Breast epithelium (tissue), 4 donors: ENCODE measurements at regions not wholly inside any gene's neighbourhood (a gene's known extent, or its start where the extent isn't known, plus 50 kb on each side); places are given as distances from the start of the nearest gene placed in this dataset.

Experiments
- DNase-seq, 2 donors: peaks; one replicate each; pipeline ENCODE4 v3.0.0-alpha.2; 2019; ENCODE audit warnings: low spot score in 2 of 2
- H3K27ac ChIP-seq, 2 donors: fragments of 200-600 bp; sonication (generic) in 1 of 2; one replicate each; pipeline ENCODE4 v1.5.1; 2016 to 2019; ENCODE audit warnings: mild to moderate bottlenecking in 1 of 2
- H3K27me3 ChIP-seq, 2 donors: fragments of 200-600 bp; sonication (generic) in 1 of 2; one replicate each; pipeline versions ENCODE4 v1.5.1 to v1.6.0; 2017 to 2019; ENCODE audit warnings: control low read depth in 1 of 2, mild to moderate bottlenecking in 1 of 2
- H3K36me3 ChIP-seq: fragments of 200-600 bp; one replicate; pipeline ENCODE4 v1.5.1; 2019
- H3K4me1 ChIP-seq, 2 donors: fragments of 200-600 bp; sonication (generic); one replicate each; pipeline ENCODE4 v1.5.1; 2016 to 2019; ENCODE audit warnings: control low read depth in 1 of 2
- H3K4me3 ChIP-seq, 3 donors: fragments of 200-600 bp; sonication (generic); 1 replicate in 2 of 3; 2 replicates in 1 of 3; pipeline ENCODE4 v1.5.1; 2016 to 2019; ENCODE audit warnings: mild to moderate bottlenecking in 3 of 3, moderate library complexity in 2 of 3
- H3K9me3 ChIP-seq, 2 donors: fragments of 200-600 bp; sonication (generic) in 1 of 2; one replicate each; pipeline ENCODE4 v1.5.1; 2016 to 2019; ENCODE audit warnings: control low read depth in 1 of 2
- POLR2A ChIP-seq: fragments of 450-650 bp; IDR thresholded peaks from one replicate; pipeline ENCODE4 v1.6.1; 2016; ENCODE audit warnings: antibody characterized with exemption, mild to moderate bottlenecking, moderate library complexity
- POLR2AphosphoS5 ChIP-seq, 3 donors: sonication (generic); formaldehyde crosslinking; IDR thresholded peaks; one replicate each; pipeline ENCODE4 v1.6.1; 2017; ENCODE audit warnings: antibody characterized with exemption in 3 of 3
- intact Hi-C: fragments of 100-400 bp; cut with DNase I; formaldehyde crosslinking; loops from one replicate; pipeline ENCODE4 v1.15.1; 2023; ENCODE audit warnings: low total_unique reads
- TF ChIP-seq, protein P1 (sequence below), 3 donors: fragments of 450-650 bp; IDR thresholded peaks; one replicate each; pipeline ENCODE4 v1.5.1; 2016 to 2017; ENCODE audit warnings: antibody characterized with exemption in 3 of 3, mild to moderate bottlenecking in 3 of 3, moderate library complexity in 3 of 3

DNA sequence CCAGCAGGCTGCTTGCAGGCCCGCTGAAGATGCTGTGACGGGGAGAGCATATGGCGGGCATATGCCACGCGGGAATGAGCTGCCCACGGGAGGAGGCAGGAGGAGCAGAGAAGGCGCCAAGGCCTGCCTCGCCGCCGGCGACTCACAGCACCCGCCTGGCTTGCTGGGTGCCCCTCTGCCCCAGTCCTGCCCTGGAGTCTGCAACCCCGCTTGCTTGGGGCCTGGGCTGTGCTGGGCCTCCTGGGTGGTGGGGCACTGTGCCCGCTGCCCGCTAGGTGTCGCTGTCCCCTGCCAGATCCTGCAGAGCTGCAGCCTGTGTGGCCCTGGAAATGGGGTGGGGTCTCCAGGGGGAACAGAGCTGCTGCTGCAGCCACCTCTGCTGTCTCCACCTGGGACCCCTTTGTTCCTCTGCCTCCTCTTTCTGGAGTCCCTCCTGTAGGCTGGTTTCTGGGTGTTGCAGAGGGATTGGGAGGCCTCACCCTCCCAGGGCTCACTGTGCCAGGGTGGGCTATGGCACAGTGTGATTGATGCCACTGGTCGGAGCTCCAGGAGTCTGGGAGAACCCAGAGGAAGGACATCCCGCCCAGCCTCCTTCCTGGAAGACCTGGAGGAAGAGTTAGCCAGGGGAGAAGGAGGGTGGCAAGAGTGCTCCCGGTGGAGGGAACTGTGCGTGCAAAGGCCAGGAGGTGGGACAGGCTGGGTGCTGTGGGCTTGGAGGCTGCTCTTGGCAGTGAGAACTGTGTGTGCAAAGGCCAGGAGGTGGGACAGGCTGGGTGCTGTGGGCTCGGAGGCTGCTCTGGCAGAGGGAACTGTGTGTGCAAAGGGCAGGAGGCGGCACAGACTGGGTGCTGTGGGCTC is 141.0 kb upstream of the CIBAR2 start:
- TF ChIP-seq, protein P1, sequence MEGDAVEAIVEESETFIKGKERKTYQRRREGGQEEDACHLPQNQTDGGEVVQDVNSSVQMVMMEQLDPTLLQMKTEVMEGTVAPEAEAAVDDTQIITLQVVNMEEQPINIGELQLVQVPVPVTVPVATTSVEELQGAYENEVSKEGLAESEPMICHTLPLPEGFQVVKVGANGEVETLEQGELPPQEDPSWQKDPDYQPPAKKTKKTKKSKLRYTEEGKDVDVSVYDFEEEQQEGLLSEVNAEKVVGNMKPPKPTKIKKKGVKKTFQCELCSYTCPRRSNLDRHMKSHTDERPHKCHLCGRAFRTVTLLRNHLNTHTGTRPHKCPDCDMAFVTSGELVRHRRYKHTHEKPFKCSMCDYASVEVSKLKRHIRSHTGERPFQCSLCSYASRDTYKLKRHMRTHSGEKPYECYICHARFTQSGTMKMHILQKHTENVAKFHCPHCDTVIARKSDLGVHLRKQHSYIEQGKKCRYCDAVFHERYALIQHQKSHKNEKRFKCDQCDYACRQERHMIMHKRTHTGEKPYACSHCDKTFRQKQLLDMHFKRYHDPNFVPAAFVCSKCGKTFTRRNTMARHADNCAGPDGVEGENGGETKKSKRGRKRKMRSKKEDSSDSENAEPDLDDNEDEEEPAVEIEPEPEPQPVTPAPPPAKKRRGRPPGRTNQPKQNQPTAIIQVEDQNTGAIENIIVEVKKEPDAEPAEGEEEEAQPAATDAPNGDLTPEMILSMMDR (IDR thresholded peaks at IDR 0.05), result peak; percentile 61 to 77 (median 67)
- TF ChIP-seq POLR2AphosphoS5 (IDR thresholded peaks at IDR 0.05), result no peak
- Histone ChIP-seq H3K36me3 (no peaks in the 10 kb centered on the region), H3K9me3 (no peaks in the 10 kb centered on the region), H3K27ac (no peak overlapping the region), H3K27me3 (no peaks in the 10 kb centered on the region), H3K4me1 (no peaks in the 10 kb centered on the region), H3K4me3 (no peak overlapping the region)
- no peak for DNase-seq
- intact Hi-C loops, result no loop called here

DNA sequence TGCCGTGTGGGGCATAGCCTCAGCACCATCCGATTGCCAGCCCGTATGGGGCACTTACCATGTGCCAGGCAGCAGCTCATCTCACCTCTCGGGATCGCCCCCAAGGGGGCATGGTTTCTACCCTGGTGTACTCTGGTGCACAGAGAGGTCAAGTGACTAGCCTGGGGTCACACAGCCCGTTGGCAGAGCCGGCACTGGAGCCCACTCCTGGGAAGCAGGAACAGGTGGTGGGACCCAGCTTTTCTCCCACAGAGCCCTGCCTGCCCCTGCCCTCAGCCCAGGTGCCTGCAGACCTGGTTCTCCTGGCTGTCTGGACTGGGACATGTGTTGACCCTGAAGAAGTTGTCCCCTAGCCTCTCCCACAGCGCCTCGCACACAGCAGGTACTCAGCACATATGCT is 141.8 kb upstream of the CIBAR2 start:
- TF ChIP-seq POLR2AphosphoS5 (IDR thresholded peaks at IDR 0.05), result no peak
- H3K27me3 ChIP-seq, result no peaks in the 10 kb centered on the region
- H3K4me3 ChIP-seq, result no peak overlapping the region
- intact Hi-C loops, result no loop called here
- H3K9me3 ChIP-seq, result no peaks in the 10 kb centered on the region
- no peaks in the 10 kb centered on the region for H3K4me1 ChIP-seq
- H3K36me3 ChIP-seq, result no peaks in the 10 kb centered on the region
- DNase-seq, result no peak
- H3K27ac ChIP-seq, result no peak overlapping the region

GRCh38 chr16:85254921-85255320 is 142.6 kb upstream of the CIBAR2 start:
- H3K27ac ChIP-seq, result no peak overlapping the region
- TF ChIP-seq, protein P1 (IDR thresholded peaks at IDR 0.05), result no peak
- no peak for TF ChIP-seq POLR2AphosphoS5 (IDR thresholded peaks at IDR 0.05)
- no peak for TF ChIP-seq POLR2A
- no peaks in the 10 kb centered on the region for H3K27me3 ChIP-seq
- no peaks in the 10 kb centered on the region for H3K9me3 ChIP-seq
- H3K4me3 ChIP-seq, result no peak overlapping the region
- intact Hi-C loops, result no loop called here
- no peaks in the 10 kb centered on the region for H3K36me3 ChIP-seq
- no peaks in the 10 kb centered on the region for H3K4me1 ChIP-seq
- no peak for DNase-seq

GRCh38 chr16:85255777-85256176 is 143.5 kb upstream of the CIBAR2 start:
- no peaks in the 10 kb centered on the region for H3K36me3 ChIP-seq
- no peaks in the 10 kb centered on the region for H3K4me1 ChIP-seq
- intact Hi-C loops, result no loop called here
- TF ChIP-seq, protein P1 (IDR thresholded peaks at IDR 0.05), result no peak
- TF ChIP-seq POLR2AphosphoS5 (IDR thresholded peaks at IDR 0.05) (no peak), POLR2A (no peak)
- H3K27ac ChIP-seq, result no peak overlapping the region
- no peak for DNase-seq
- H3K27me3 ChIP-seq, result no peaks in the 10 kb centered on the region
- no peaks in the 10 kb centered on the region for H3K9me3 ChIP-seq
- no peak overlapping the region for H3K4me3 ChIP-seq

DNA sequence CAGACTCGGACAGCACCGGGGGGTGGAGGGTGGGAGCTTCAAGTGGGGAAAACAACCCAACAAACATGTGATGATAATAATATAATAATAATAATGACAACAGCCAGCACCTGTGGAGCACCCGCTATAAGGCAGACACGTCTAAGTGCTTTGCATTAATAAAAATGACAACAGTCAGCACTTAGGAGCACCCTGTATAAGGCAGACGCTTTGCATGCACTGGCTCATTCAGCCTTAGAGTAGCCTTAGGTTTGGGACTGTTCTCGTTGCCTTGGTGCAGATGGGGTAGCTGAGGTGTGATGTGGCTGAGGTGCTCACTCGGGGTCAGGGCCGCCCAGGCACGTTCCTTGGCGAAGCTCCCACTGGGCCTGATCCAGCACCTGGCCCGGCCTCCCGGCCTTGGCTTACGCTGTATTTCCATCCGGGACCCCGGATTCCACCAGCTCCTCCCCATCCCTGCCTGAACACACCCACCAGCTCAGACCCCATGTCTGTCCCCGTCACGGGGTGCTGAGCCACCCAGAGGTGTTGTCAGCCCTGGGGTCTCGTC is 144.0 kb upstream of the CIBAR2 start:
- intact Hi-C loops, result no loop called here
- no peaks in the 10 kb centered on the region for H3K27me3 ChIP-seq
- DNase-seq, result no peak
- H3K4me1 ChIP-seq, result no peaks in the 10 kb centered on the region
- no peaks in the 10 kb centered on the region for H3K9me3 ChIP-seq
- H3K36me3 ChIP-seq, result no peaks in the 10 kb centered on the region
- no peak overlapping the region for H3K4me3 ChIP-seq
- TF ChIP-seq, protein P1 (IDR thresholded peaks at IDR 0.05), result no peak
- no peak for TF ChIP-seq POLR2AphosphoS5 (IDR thresholded peaks at IDR 0.05)
- TF ChIP-seq POLR2A, result no peak
- H3K27ac ChIP-seq, result no peak overlapping the region
